ENCODE measurements at regions not wholly inside any gene's neighbourhood (a gene's known extent, or its start where the extent isn't known, plus 50 kb on each side); places are given as distances from the start of the nearest gene placed in this dataset.

- no peak for DNase-seq (ENCODE audit: low read depth, low spot score)
- H3K4me3 ChIP-seq: no peak overlapping the region
- H3K9ac ChIP-seq (ENCODE audit: insufficient read length): no peak overlapping the region
- no peaks in the 10 kb centered on the region for H3K36me3 ChIP-seq (ENCODE audit: insufficient read depth, low read length)
- no peak overlapping the region for H3K27ac ChIP-seq
- TF ChIP-seq FOXP2 (optimal IDR thresholded peaks at IDR 0.05; ENCODE audit: control extremely low read depth, extremely low read length, insufficient read depth) (no peak), EZH2 (IDR thresholded peaks at IDR 0.05) (no peak), POLR2AphosphoS5 (IDR thresholded peaks at IDR 0.05; ENCODE audit: borderline replicate concordance, low read depth, low read length) (no peak)
- no peaks in the 10 kb centered on the region for H3K9me3 ChIP-seq (ENCODE audit: low read depth, low read length)
Observed at GRCh38 chr2:185607945-185608344, 130.7 kb upstream of the FSIP2 start.

GRCh38 chr2:185608799-185609198 lies 129.8 kb upstream of the FSIP2 start:
- no peak for TF ChIP-seq POLR2AphosphoS5 (IDR thresholded peaks at IDR 0.05; ENCODE audit: borderline replicate concordance, low read depth, low read length)
- TF ChIP-seq FOXP2 (optimal IDR thresholded peaks at IDR 0.05; ENCODE audit: control extremely low read depth, extremely low read length, insufficient read depth): no peak
- no peak for TF ChIP-seq EZH2 (IDR thresholded peaks at IDR 0.05)
- no peaks in the 10 kb centered on the region for H3K9me3 ChIP-seq (ENCODE audit: low read depth, low read length)
- no peak overlapping the region for H3K27ac ChIP-seq
- peak; percentile 12 for DNase-seq (ENCODE audit: low read depth, low spot score)
- no peaks in the 10 kb centered on the region for H3K36me3 ChIP-seq (ENCODE audit: insufficient read depth, low read length)
- H3K9ac ChIP-seq (ENCODE audit: insufficient read length): no peak overlapping the region
- no peak overlapping the region for H3K4me3 ChIP-seq

DNA sequence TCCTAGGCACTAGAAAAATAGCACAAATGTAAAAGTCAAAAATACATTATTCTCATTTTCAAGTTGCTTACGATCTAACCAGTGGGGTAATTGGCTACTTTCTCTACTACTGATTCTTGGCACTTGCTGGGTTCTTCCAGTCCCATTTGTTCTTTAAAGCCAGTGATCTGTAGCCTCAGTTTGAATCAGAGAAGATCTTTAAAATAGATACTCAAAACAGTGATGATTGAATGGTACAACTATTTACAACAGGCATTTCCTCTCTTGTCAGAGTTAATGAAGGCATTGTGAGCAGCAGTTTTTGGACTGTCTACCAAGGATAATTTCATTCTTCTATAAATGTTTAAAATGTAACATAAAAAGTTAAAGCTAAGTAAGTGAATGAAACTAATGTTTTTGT lies 128.3 kb upstream of the FSIP2 start:
- no peak for DNase-seq (ENCODE audit: low read depth, low spot score)
- Histone ChIP-seq H3K9ac (ENCODE audit: insufficient read length) (no peak overlapping the region), H3K9me3 (ENCODE audit: low read depth, low read length) (no peaks in the 10 kb centered on the region), H3K4me3 (no peak overlapping the region), H3K36me3 (ENCODE audit: insufficient read depth, low read length) (no peaks in the 10 kb centered on the region), H3K27ac (no peak overlapping the region)
- no peak for TF ChIP-seq EZH2 (IDR thresholded peaks at IDR 0.05)
- TF ChIP-seq FOXP2 (optimal IDR thresholded peaks at IDR 0.05; ENCODE audit: control extremely low read depth, extremely low read length, insufficient read depth): no peak
- TF ChIP-seq POLR2AphosphoS5 (IDR thresholded peaks at IDR 0.05; ENCODE audit: borderline replicate concordance, low read depth, low read length): no peak

- H3K4me3 ChIP-seq: no peak overlapping the region
- no peak for DNase-seq (ENCODE audit: low read depth, low spot score)
- no peak overlapping the region for H3K27ac ChIP-seq
- no peaks in the 10 kb centered on the region for H3K36me3 ChIP-seq (ENCODE audit: insufficient read depth, low read length)
- TF ChIP-seq POLR2AphosphoS5 (IDR thresholded peaks at IDR 0.05; ENCODE audit: borderline replicate concordance, low read depth, low read length): no peak
- TF ChIP-seq FOXP2 (optimal IDR thresholded peaks at IDR 0.05; ENCODE audit: control extremely low read depth, extremely low read length, insufficient read depth): no peak
- TF ChIP-seq EZH2 (IDR thresholded peaks at IDR 0.05): no peak
- H3K9ac ChIP-seq (ENCODE audit: insufficient read length): no peak overlapping the region
- H3K9me3 ChIP-seq (ENCODE audit: low read depth, low read length): no peaks in the 10 kb centered on the region
Observed at GRCh38 chr2:185618625-185619024, 120.0 kb upstream of the FSIP2 start.

- no peaks in the 10 kb centered on the region for H3K36me3 ChIP-seq (ENCODE audit: insufficient read depth, low read length)
- no peaks in the 10 kb centered on the region for H3K9me3 ChIP-seq (ENCODE audit: low read depth, low read length)
- no peak overlapping the region for H3K9ac ChIP-seq (ENCODE audit: insufficient read length)
- no peak overlapping the region for H3K27ac ChIP-seq
- TF ChIP-seq EZH2 (IDR thresholded peaks at IDR 0.05): no peak
- no peak for TF ChIP-seq POLR2AphosphoS5 (IDR thresholded peaks at IDR 0.05; ENCODE audit: borderline replicate concordance, low read depth, low read length)
- no peak for TF ChIP-seq FOXP2 (optimal IDR thresholded peaks at IDR 0.05; ENCODE audit: control extremely low read depth, extremely low read length, insufficient read depth)
- H3K4me3 ChIP-seq: no peak overlapping the region
- DNase-seq (ENCODE audit: low read depth, low spot score): no peak
Observed at GRCh38 chr2:185625604-185626003, 113.0 kb upstream of the FSIP2 start.

GRCh38 chr2:185628985-185629384 lies 109.6 kb upstream of the FSIP2 start:
- DNase-seq (ENCODE audit: low read depth, low spot score): no peak
- TF ChIP-seq FOXP2 (optimal IDR thresholded peaks at IDR 0.05; ENCODE audit: control extremely low read depth, extremely low read length, insufficient read depth): no peak
- no peak for TF ChIP-seq POLR2AphosphoS5 (IDR thresholded peaks at IDR 0.05; ENCODE audit: borderline replicate concordance, low read depth, low read length)
- no peak for TF ChIP-seq EZH2 (IDR thresholded peaks at IDR 0.05)
- H3K27ac ChIP-seq: no peak overlapping the region

DNA sequence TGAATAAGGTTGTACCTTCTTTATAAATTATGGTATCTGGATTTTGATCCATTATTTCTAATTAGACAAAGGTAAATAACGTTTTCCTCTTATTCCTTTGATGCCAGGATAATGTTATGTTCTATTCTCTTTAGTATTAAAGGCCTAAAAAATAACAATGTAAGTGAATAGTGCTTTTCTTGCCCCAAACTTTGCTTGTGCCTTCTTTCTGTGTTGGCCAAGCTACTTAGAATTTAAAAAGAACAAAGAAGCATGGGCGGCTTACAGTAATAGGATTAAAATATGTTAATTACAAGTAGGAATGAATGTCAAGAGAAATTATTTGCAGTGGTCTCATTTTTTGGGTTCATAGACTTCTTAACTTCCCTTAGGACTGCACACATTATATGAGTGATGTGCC lies 105.0 kb upstream of the FSIP2 start:
- H3K9ac ChIP-seq (ENCODE audit: insufficient read length): no peak overlapping the region
- no peak for DNase-seq (ENCODE audit: low read depth, low spot score)
- TF ChIP-seq EZH2 (IDR thresholded peaks at IDR 0.05) (no peak), FOXP2 (optimal IDR thresholded peaks at IDR 0.05; ENCODE audit: control extremely low read depth, extremely low read length, insufficient read depth) (no peak), POLR2AphosphoS5 (IDR thresholded peaks at IDR 0.05; ENCODE audit: borderline replicate concordance, low read depth, low read length) (no peak)

More at GRCh38 chr2:185628985-185629384, 109.6 kb upstream of the FSIP2 start:
- no peaks in the 10 kb centered on the region for H3K36me3 ChIP-seq (ENCODE audit: insufficient read depth, low read length)
- no peak overlapping the region for H3K4me3 ChIP-seq
- H3K9ac ChIP-seq (ENCODE audit: insufficient read length): no peak overlapping the region
- no peaks in the 10 kb centered on the region for H3K9me3 ChIP-seq (ENCODE audit: low read depth, low read length)

DNA sequence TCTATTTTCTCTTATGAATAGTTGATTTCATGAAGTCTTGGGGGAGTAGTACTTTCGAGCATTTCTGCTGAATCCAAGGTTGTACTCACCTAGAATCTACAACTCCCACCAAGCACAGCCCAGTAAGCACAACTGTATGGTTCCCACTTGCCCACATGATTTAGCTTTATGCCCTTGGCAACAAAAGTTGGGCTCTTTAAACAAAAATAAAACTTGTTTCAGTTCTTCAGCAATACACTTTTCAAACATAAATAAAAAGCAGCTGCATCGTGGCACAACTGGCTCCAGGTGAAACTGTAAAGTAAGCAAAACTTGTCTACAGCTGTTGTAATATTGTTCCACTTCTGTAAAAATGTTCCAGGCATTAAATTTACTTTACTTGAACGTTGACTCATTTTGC lies 99.8 kb upstream of the FSIP2 start:
- Histone ChIP-seq H3K27ac (peak overlapping the region; percentile 40; the same call in 1 of the 2 replicates), H3K4me3 (peak overlapping the region; percentile 8; the same call in 1 of the 2 replicates), H3K36me3 (ENCODE audit: insufficient read depth, low read length) (no peaks in the 10 kb centered on the region), H3K9ac (ENCODE audit: insufficient read length) (no peak overlapping the region), H3K9me3 (ENCODE audit: low read depth, low read length) (no peaks in the 10 kb centered on the region)
- peak; percentile 3 for DNase-seq (ENCODE audit: low read depth, low spot score)
- no peak for TF ChIP-seq FOXP2 (optimal IDR thresholded peaks at IDR 0.05; ENCODE audit: control extremely low read depth, extremely low read length, insufficient read depth)
- no peak for TF ChIP-seq POLR2AphosphoS5 (IDR thresholded peaks at IDR 0.05; ENCODE audit: borderline replicate concordance, low read depth, low read length)

More for the DNA sequence above, 105.0 kb upstream of the FSIP2 start:
- Histone ChIP-seq H3K27ac (no peak overlapping the region), H3K9me3 (ENCODE audit: low read depth, low read length) (no peaks in the 10 kb centered on the region), H3K36me3 (ENCODE audit: insufficient read depth, low read length) (no peaks in the 10 kb centered on the region), H3K4me3 (no peak overlapping the region)

DNA sequence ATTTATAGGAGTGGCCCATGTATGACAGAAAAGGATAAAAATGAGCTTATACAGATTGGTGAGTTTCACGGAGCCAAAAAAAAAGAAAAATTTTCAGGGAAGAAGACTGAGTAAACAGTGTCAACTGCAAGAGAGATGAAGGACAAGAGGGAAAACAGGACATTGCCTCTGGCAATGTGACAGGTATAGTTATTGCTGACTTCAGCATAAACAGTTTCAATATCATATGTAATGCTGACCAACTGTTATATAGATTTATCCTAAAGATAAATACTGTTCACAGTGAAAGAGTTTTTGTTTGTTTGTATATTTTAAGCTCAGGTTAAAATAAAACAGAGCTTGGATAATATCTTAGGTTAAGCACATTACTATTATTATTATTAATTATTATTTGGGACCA lies 98.0 kb upstream of the FSIP2 start:
- no peak for DNase-seq (ENCODE audit: low read depth, low spot score)
- TF ChIP-seq FOXP2 (optimal IDR thresholded peaks at IDR 0.05; ENCODE audit: control extremely low read depth, extremely low read length, insufficient read depth) (no peak), POLR2AphosphoS5 (IDR thresholded peaks at IDR 0.05; ENCODE audit: borderline replicate concordance, low read depth, low read length) (no peak), EZH2 (IDR thresholded peaks at IDR 0.05) (no peak)
- H3K36me3 ChIP-seq (ENCODE audit: insufficient read depth, low read length): no peaks in the 10 kb centered on the region
- no peaks in the 10 kb centered on the region for H3K9me3 ChIP-seq (ENCODE audit: low read depth, low read length)
- no peak overlapping the region for H3K27ac ChIP-seq
- no peak overlapping the region for H3K9ac ChIP-seq (ENCODE audit: insufficient read length)
- no peak overlapping the region for H3K4me3 ChIP-seq

All from SK-N-MC (cell line).